H1 (cell line): ENCODE measurements at regions not wholly inside any gene's neighbourhood (a gene's known extent, or its start where the extent isn't known, plus 50 kb on each side); places are given as distances from the start of the nearest gene placed in this dataset.

Source experiments
- CTCF ChIA-PET: fragments of 300-600 bp; sonication (Branson Sonifier 250); formaldehyde crosslinking; loops from one replicate; lab custom pipeline; 2021; ENCODE audit not compliant: partially characterized antibody; lab: Charles Lee
- POLR2A ChIA-PET: fragments of 300-600 bp; sonication (Branson Sonifier 250); formaldehyde crosslinking; loops from one replicate; lab custom pipeline; 2021; ENCODE audit warnings: inconsistent platforms; ENCODE audit not compliant: partially characterized antibody; lab: Charles Lee
- DNase-seq, 2 experiments: peaks; one replicate each; pipeline versions ENCODE4 v3.0.0 to v3.0.0-alpha.2; 2010 to 2022; ENCODE audit warnings: low spot score in 2 of 2, low read depth in 1 of 2, mixed read lengths in 1 of 2
- FAIRE-seq: peaks from 2 replicates; lab custom pipeline; 2011; peaks lifted over from hg19 to GRCh38; lab: Jason Lieb, UNC
- H2AFZ ChIP-seq: 2 replicates; pipeline ENCODE4 v1.8.1; 2012; ENCODE audit warnings: low read length, inconsistent platforms
- H2AK5ac ChIP-seq: 2 replicates; pipeline ENCODE4 v1.6.1; 2013; ENCODE audit warnings: low read depth, low read length
- H2BK120ac ChIP-seq: replicated peaks from 2 replicates; pipeline ENCODE3; 2013; ENCODE audit warnings: low read depth, low read length, inconsistent platforms
- H2BK12ac ChIP-seq: 2 replicates; pipeline ENCODE4 v1.6.1; 2013; ENCODE audit warnings: low read depth, low read length
- H2BK15ac ChIP-seq: 2 replicates; pipeline ENCODE4 v1.6.1; 2013; ENCODE audit warnings: low read length
- H2BK20ac ChIP-seq: 2 replicates; pipeline ENCODE4 v1.6.1; 2013; ENCODE audit warnings: low read length
- H2BK5ac ChIP-seq: 2 replicates; pipeline ENCODE4 v1.6.1; 2013; ENCODE audit warnings: low read depth, low read length
- H3K14ac ChIP-seq: 2 replicates; pipeline ENCODE4 v1.6.1; 2013; ENCODE audit warnings: inconsistent platforms; ENCODE audit not compliant: insufficient read length
- H3K18ac ChIP-seq: 2 replicates; pipeline ENCODE4 v1.6.1; 2013; ENCODE audit warnings: low read length; ENCODE audit errors: extremely low read depth
- H3K23ac ChIP-seq: 2 replicates; pipeline ENCODE4 v1.6.1; 2013; ENCODE audit warnings: inconsistent platforms; ENCODE audit not compliant: insufficient read length
- H3K23me2 ChIP-seq: 2 replicates; pipeline ENCODE4 v1.6.1; 2013; ENCODE audit warnings: low read depth, low read length
- H3K27ac ChIP-seq: 2 replicates; pipeline ENCODE4 v1.6.1; 2011; ENCODE audit warnings: low read depth, low read length, inconsistent platforms
- H3K27me3 ChIP-seq, 4 experiments: replicated peaks in 1 of 4; 1 replicate in 1 of 4; 2 replicates in 3 of 4; pipeline versions ENCODE4 v1.6.1 to v1.8.1; 2011 to 2013; ENCODE audit warnings: low read length in 3 of 4, mild to moderate bottlenecking in 3 of 4, inconsistent platforms in 2 of 4, mixed read lengths in 2 of 4, moderate library complexity in 1 of 4; ENCODE audit not compliant: control insufficient read depth in 3 of 4, insufficient read depth in 3 of 4; ENCODE audit errors: extremely low read depth in 1 of 4
- H3K36me3 ChIP-seq, 4 experiments: 2 replicates each; pipeline versions ENCODE4 v1.6.1 to v1.8.1; 2011 to 2013; ENCODE audit warnings: mild to moderate bottlenecking in 4 of 4, low read length in 3 of 4, moderate library complexity in 2 of 4, control low read depth in 1 of 4, inconsistent platforms in 1 of 4; ENCODE audit not compliant: insufficient read depth in 4 of 4, control insufficient read depth in 2 of 4
- H3K4ac ChIP-seq: replicated peaks from 2 replicates; pipeline ENCODE3; 2013; ENCODE audit warnings: low read length, low read depth, mixed read lengths, inconsistent platforms; ENCODE audit not compliant: insufficient read length
- H3K4me1 ChIP-seq, 4 experiments: replicated peaks in 1 of 4; 1 replicate in 1 of 4; 2 replicates in 3 of 4; pipeline versions ENCODE4 v1.6.1 to v1.8.1; 2011 to 2013; ENCODE audit warnings: low read length in 3 of 4, inconsistent platforms in 2 of 4, mixed read lengths in 1 of 4; ENCODE audit not compliant: insufficient read depth in 4 of 4, control insufficient read depth in 3 of 4
- H3K4me2 ChIP-seq, 2 experiments: 2 replicates each; pipeline versions ENCODE4 v1.6.1 to v1.8.1; 2011 to 2013; ENCODE audit warnings: low read depth in 2 of 2, low read length in 2 of 2, control low read depth in 1 of 2, inconsistent platforms in 1 of 2, mild to moderate bottlenecking in 1 of 2; ENCODE audit not compliant: insufficient read depth in 1 of 2
- H3K4me3 ChIP-seq, 4 experiments: fragments of 200-600, 300-600 bp in 1 of 4; sonication (generic), shearing (Covaris generic), sonication (Bioruptor Twin) in 1 of 4; 2 replicates each; pipeline versions ENCODE4 v1.5.1 to v1.8.1; 2011 to 2016; ENCODE audit warnings: low read length in 4 of 4, low read depth in 3 of 4, control low read depth in 2 of 4, inconsistent platforms in 2 of 4, mild to moderate bottlenecking in 2 of 4, mixed read lengths in 1 of 4, moderate library complexity in 1 of 4; ENCODE audit not compliant: insufficient read depth in 2 of 4; ENCODE audit errors: extremely low read depth in 1 of 4
- H3K56ac ChIP-seq: replicated peaks from 2 replicates; pipeline ENCODE3; 2013; ENCODE audit warnings: low read depth, mild to moderate bottlenecking, mixed read lengths, low read length, inconsistent platforms; ENCODE audit not compliant: insufficient read length
- H3K79me1 ChIP-seq: 2 replicates; pipeline ENCODE4 v1.6.1; 2013; ENCODE audit warnings: low read depth, low read length, control low read depth
- H3K79me2 ChIP-seq, 2 experiments: 2 replicates each; pipeline versions ENCODE4 v1.6.1 to v1.8.1; 2012 to 2013; ENCODE audit warnings: low read length in 2 of 2, mild to moderate bottlenecking in 2 of 2, inconsistent platforms in 1 of 2; ENCODE audit not compliant: insufficient read depth in 2 of 2, control insufficient read depth in 1 of 2
- H3K9ac ChIP-seq, 4 experiments: replicated peaks in 1 of 4; 1 replicate in 1 of 4; 2 replicates in 3 of 4; pipeline versions ENCODE4 v1.6.1 to v1.8.1; 2011 to 2013; ENCODE audit warnings: low read depth in 3 of 4, low read length in 3 of 4, control low read depth in 2 of 4, mild to moderate bottlenecking in 2 of 4, moderate library complexity in 2 of 4, inconsistent platforms in 1 of 4; ENCODE audit errors: extremely low read depth in 1 of 4
- H3K9me3 ChIP-seq, 2 experiments: 2 replicates each; pipeline versions ENCODE4 v1.6.1 to v1.8.1; 2012 to 2013; ENCODE audit warnings: mild to moderate bottlenecking in 2 of 2, moderate library complexity in 2 of 2, control low read depth in 1 of 2, inconsistent platforms in 1 of 2, low read depth in 1 of 2, low read length in 1 of 2, mixed read lengths in 1 of 2; ENCODE audit not compliant: insufficient read depth in 2 of 2
- H4K20me1 ChIP-seq, 2 experiments: replicated peaks in 1 of 2; 2 replicates each; pipeline versions ENCODE3 to v1.8.1; 2011 to 2013; ENCODE audit warnings: inconsistent platforms in 2 of 2, low read length in 2 of 2, mild to moderate bottlenecking in 1 of 2; ENCODE audit not compliant: insufficient read depth in 2 of 2, control insufficient read depth in 1 of 2
- H4K5ac ChIP-seq: 2 replicates; pipeline ENCODE4 v1.6.1; 2013; ENCODE audit warnings: low read length, low read depth, mixed read lengths, inconsistent platforms; ENCODE audit not compliant: insufficient read length
- H4K8ac ChIP-seq: 2 replicates; pipeline ENCODE4 v1.8.0; 2013; ENCODE audit warnings: mild to moderate bottlenecking, moderate library complexity, low read length, inconsistent platforms; ENCODE audit not compliant: insufficient read depth; ENCODE audit errors: extremely low read depth
- H4K91ac ChIP-seq: replicated peaks from 2 replicates; pipeline ENCODE3; 2013; ENCODE audit warnings: low read length, mixed read lengths, inconsistent platforms; ENCODE audit not compliant: insufficient read length
- BACH1 ChIP-seq: IDR thresholded peaks from 2 replicates; pipeline ENCODE4 v1.6.1; 2012; ENCODE audit warnings: low read length, improper control_type of control experiment
- CBX5 ChIP-seq: fragments of 300-800, 300-1000 bp; sonication (generic); IDR thresholded peaks from 2 replicates; pipeline ENCODE4 v1.7.1; 2016; ENCODE audit warnings: antibody characterized with exemption, low read length, low read depth
- TAF7 ChIP-seq: optimal IDR thresholded peaks from 2 replicates; pipeline ENCODE3; 2011; ENCODE audit warnings: low read depth, mild to moderate bottlenecking, inconsistent platforms, low read length, moderate library complexity, borderline replicate concordance
- WGBS, 2 experiments: shearing (Covaris generic) in 1 of 2; methylation state at CpG; one replicate each; pipeline versions ENCODE4 v1.1.6 to v1.1.7; 2013 to 2015; ENCODE audit warnings: low lambda C conversion rate in 2 of 2, mixed read lengths in 2 of 2, inconsistent platforms in 1 of 2, low coverage in 1 of 2, missing lambda C conversion rate in 1 of 2; ENCODE audit not compliant: insufficient replicate concordance in 2 of 2, insufficient coverage in 1 of 2, insufficient read length in 1 of 2; ENCODE audit errors: extremely low coverage in 1 of 2, missing lambda C conversion rate in 1 of 2; 5-methylcytosine and 5-hydroxymethylcytosine counted together

- DNase-seq: no peak
- Histone ChIP-seq H2BK120ac (no peak overlapping the region), H3K23me2 (no peaks in the 10 kb centered on the region), H4K5ac (no peak overlapping the region), H3K4ac (no peak overlapping the region), H3K27me3 (no peaks in the 10 kb centered on the region), H3K9me3 (no peaks in the 10 kb centered on the region), H3K4me2 (no peak overlapping the region), H3K18ac (no peak overlapping the region), H3K23ac (no peak overlapping the region), H2BK15ac (no peak overlapping the region), H2BK20ac (peak overlapping the region; percentile 34; the same call in 1 of the 2 replicates), H3K79me2 (no peaks in the 10 kb centered on the region), H4K8ac (no peak overlapping the region), H3K36me3 (no peaks in the 10 kb centered on the region), H3K79me1 (no peaks in the 10 kb centered on the region), H2BK12ac (no peak overlapping the region), H4K91ac (no peak overlapping the region), H3K14ac (no peak overlapping the region), H3K27ac (no peak overlapping the region), H2AK5ac (no peak overlapping the region), H3K4me1 (peaks cover 2 to 16% (median 8%) of the 10 kb centered on the region in 4 experiments; a peak in 4 of 7 replicates), H3K4me3 (no peak overlapping the region), H2AFZ (no peak overlapping the region), H2BK5ac (no peak overlapping the region), H3K9ac (no peak overlapping the region), H3K56ac (no peak overlapping the region), H4K20me1 (no peaks in the 10 kb centered on the region)
- ChIA-PET CTCF (interaction anchor here (0.6 to 0.8 kb wide), 2 partner anchors 39 to 106 kb away, joined by 3 read pairs; no protein-coding TSS in a partner anchor), POLR2A (no interaction called here)
- WGBS, 2 experiments: 90% methylated on average over 4 of the region's 4 CpGs; no CpG with 5 or more reads in 1 of the 2 experiments
- FAIRE-seq: no peak
- TF ChIP-seq BACH1 (no peak), CBX5 (no peak), TAF7 (no peak)
Observed at GRCh38 chr11:114813189-114813718, 134.9 kb downstream of the NXPE2 start.
